ENCODE measurements at regions not wholly inside any gene's neighbourhood (a gene's known extent, or its start where the extent isn't known, plus 50 kb on each side); places are given as distances from the start of the nearest gene placed in this dataset.
A peak's percentile ranks its signal among the peaks of the same experiment; 100 is the strongest.
"Not testable (repeated sequence)": the region's sequence is repeated elsewhere in the genome, so short reads cannot be mapped to it uniquely, and the experiment has no call there.

DNA sequence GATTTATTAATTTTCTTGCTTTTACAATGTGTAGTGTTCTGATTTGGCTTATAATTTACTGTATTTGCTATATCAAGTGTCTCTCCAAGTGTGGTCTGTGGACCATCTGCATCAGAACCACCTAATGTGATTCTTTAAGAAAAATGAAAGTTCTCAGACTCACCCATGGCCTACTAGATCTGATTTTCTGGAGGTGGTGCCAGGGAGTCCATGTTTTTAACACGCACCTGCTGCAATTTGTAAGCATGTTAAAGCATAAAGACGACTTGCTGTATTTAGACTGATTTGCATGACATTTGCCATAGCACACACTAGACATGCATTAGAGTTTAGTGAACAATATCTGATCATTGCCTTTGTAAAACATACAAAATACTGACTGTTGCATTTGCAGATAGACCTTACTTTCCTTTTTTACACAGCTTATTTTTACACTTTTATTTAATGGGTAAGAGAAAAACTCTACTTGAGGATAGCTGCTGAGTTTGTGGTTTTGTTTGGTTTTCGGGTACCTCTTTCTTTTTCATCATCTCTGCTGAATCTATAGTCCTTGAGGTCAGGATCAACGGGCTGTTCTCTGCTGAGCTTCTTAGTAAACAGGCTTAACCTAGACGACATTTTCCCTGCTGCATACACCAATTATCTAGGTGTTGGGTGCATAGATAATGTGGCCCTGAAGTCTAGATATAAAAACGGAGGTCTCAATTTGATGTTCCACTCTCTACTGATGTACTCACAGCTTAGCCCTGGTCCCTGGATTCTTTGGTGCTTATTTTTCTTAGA is 138.0 kb upstream of the ZNF366 start:
- Histone ChIP-seq H3K4me3 (no peak overlapping the region), H3K27ac (no peak overlapping the region)
- DNase-seq (ENCODE audit: low spot score), result no peak
- TF ChIP-seq, protein P1, sequence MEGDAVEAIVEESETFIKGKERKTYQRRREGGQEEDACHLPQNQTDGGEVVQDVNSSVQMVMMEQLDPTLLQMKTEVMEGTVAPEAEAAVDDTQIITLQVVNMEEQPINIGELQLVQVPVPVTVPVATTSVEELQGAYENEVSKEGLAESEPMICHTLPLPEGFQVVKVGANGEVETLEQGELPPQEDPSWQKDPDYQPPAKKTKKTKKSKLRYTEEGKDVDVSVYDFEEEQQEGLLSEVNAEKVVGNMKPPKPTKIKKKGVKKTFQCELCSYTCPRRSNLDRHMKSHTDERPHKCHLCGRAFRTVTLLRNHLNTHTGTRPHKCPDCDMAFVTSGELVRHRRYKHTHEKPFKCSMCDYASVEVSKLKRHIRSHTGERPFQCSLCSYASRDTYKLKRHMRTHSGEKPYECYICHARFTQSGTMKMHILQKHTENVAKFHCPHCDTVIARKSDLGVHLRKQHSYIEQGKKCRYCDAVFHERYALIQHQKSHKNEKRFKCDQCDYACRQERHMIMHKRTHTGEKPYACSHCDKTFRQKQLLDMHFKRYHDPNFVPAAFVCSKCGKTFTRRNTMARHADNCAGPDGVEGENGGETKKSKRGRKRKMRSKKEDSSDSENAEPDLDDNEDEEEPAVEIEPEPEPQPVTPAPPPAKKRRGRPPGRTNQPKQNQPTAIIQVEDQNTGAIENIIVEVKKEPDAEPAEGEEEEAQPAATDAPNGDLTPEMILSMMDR (IDR thresholded peaks at IDR 0.05), result no peak

DNA sequence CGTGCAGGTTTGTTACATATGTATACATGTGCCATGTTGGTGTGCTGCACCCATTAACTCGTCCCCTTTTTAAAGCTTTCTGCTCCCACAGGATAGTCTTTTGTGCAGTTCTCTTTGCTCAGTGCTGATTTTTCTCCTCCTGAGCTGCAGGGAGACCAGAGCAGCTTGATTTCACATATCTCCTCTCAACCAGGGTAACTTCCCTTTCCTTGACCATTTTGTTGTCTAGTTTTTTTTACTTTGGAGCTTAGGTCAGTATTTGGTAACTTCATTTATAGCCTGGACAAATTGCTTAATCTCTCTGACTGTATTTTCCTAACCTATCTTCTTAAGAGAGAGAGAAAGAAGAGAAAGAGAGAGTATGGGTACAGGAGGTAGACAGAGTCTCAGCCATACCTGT is 137.1 kb upstream of the ZNF366 start:
- TF ChIP-seq, protein P1 (IDR thresholded peaks at IDR 0.05), result no peak
- H3K27ac ChIP-seq, result no peak overlapping the region
- DNase-seq (ENCODE audit: low spot score), result no peak
- no peak overlapping the region for H3K4me3 ChIP-seq

DNA sequence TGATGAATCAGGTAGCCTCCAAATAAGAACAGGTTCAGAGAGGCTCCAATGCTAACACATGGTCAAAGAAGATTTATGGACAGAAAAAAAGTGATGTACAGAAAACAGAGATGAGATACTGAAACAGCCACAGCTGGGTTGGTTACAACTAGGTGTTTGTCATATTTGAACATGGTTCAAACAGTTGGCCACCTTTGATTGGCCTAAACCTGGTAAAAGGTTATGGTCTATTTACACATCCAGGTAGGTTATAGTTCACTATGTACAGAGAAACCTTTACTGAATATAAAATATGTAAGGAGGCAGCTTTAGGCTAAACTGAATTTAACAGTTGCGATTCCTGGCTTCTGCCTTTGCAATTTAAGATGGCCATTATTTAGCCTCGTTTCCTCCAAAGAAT is 134.0 kb upstream of the ZNF366 start:
- TF ChIP-seq, protein P1 (IDR thresholded peaks at IDR 0.05), result no peak
- no peak for DNase-seq (ENCODE audit: low spot score)
- Histone ChIP-seq H3K4me3 (no peak overlapping the region), H3K27ac (no peak overlapping the region)

DNA sequence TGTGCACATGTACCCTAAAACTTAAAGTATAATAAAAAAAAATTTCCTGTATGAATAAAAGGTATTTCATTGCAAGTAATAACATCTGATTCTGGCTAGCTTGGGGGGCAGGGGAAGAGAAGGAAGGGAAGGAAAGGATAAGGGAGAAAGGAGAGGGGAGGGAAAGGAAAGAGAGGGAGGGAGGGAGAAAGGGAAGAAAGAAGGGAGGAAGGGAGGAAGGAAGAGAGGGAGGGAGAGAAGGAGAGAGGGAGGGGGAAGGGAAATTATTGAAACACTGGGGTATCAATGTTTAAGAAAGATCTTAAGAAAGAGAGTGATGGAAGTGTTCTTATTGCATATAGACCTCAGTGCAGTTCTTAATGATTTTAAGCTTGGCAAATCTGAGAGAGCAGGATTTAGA is 129.8 kb upstream of the ZNF366 start:
- TF ChIP-seq, protein P1 (IDR thresholded peaks at IDR 0.05), result no peak
- no peak overlapping the region for H3K27ac ChIP-seq
- DNase-seq (ENCODE audit: low spot score), result no peak

DNA sequence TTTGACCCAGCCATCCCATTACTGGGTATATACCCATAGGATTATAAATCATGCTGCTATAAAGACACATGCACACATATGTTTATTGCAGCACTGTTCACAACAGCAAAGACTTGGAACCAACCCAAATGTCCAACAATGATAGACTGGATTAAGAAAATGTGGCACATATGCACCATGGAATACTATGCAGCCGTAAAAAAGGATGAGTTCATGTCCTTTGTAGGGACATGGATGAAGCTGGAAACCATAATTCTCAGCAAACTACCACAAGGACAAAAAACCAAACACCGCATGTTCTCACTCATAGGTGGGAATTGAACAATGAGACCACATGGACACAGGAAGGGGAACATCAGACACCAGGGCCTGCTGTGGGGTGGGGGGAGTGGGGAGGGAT is 129.4 kb upstream of the ZNF366 start:
- H3K27ac ChIP-seq; DNase-seq (ENCODE audit: low spot score); H3K4me3 ChIP-seq: not testable (repeated sequence)

More for the DNA sequence above, 129.8 kb upstream of the ZNF366 start:
- no peak overlapping the region for H3K4me3 ChIP-seq

DNA sequence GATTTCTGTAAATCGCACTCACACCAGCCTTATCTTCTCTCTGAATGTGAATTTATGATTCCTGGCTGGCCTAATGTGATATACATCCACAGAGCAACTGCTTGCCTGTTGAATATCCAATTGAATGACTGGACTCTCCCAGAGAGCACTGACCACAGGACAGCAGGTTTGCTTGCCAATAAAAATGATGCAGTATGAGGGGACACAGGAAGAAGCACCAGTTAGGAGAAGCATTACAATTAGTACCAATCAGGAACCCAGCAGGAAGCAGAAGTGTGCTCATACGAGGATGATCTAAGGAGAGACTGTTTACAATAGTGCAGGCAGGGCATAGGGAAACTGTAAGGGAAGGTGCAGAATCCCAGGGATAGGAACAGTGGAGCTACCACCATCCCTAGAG is 127.2 kb upstream of the ZNF366 start:
- DNase-seq (ENCODE audit: low spot score), result no peak

DNA sequence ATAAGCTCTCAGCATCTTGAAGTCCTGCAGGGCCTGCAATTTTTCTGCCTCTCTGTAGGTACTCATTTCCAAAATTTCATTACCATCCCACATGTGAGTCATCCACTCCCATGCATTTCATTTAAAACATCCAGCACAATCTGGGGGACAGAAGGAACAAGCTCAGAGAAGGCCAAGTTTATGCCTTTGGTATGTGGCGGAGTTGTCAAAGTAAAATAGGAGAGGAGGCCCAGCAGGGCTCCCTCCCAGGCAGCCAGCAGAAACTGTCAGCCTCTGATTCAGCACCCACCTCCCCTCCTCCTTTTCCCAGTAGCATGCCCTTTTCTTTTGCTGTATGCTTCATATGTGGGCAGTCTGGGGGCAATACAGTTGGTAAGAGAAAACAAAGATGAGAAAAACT is 126.4 kb upstream of the ZNF366 start:
- TF ChIP-seq, protein P1 (IDR thresholded peaks at IDR 0.05), result no peak
- Histone ChIP-seq H3K4me3 (no peak overlapping the region), H3K27ac (peak overlapping the region in 1 of 2 donors; percentile 22)
- no peak for DNase-seq (ENCODE audit: low spot score)

More for the DNA sequence above, 127.2 kb upstream of the ZNF366 start:
- Histone ChIP-seq H3K4me3 (no peak overlapping the region), H3K27ac (no peak overlapping the region)
- TF ChIP-seq, protein P1 (IDR thresholded peaks at IDR 0.05), result no peak
